Mucosa of descending colon (tissue), 3 donors: ENCODE measurements at regions not wholly inside any gene's neighbourhood (a gene's known extent, or its start where the extent isn't known, plus 50 kb on each side); places are given as distances from the start of the nearest gene placed in this dataset.
"Not testable (repeated sequence)": the region's sequence is repeated elsewhere in the genome, so short reads cannot be mapped to it uniquely, and the experiment has no call there.

Source experiments
- ATAC-seq: fragments of 200-7000 bp; cut with Tn5 transposase; one replicate; pipeline ENCODE4 v1.9.1; 2020; ENCODE audit warnings: mild to moderate bottlenecking, moderate library complexity
- DNase-seq, 3 donors: peaks; one replicate each; pipeline ENCODE4 v3.0.0-alpha.2; 2020
- H3K36me3 ChIP-seq: fragments of 200-600 bp; one replicate; pipeline ENCODE4 v1.8.0; 2021; ENCODE audit warnings: low read depth, mild to moderate bottlenecking
- H3K4me1 ChIP-seq: fragments of 200-600 bp; one replicate; pipeline ENCODE4 v1.8.0; 2021; ENCODE audit warnings: low read depth, mild to moderate bottlenecking
- H3K4me3 ChIP-seq: fragments of 200-600 bp; one replicate; pipeline ENCODE4 v1.8.0; 2021; ENCODE audit warnings: mild to moderate bottlenecking
- H3K9me3 ChIP-seq: fragments of 200-600 bp; one replicate; pipeline ENCODE4 v1.8.0; 2021; ENCODE audit warnings: mild to moderate bottlenecking
- intact Hi-C, 2 donors: fragments of 100-400 bp; cut with DNase I in 1 of 2; cut with micrococcal nuclease in 1 of 2; formaldehyde crosslinking; loops; one replicate each; pipeline versions ENCODE4 v1.11.0 to v1.11.1; 2022; cut with DNase I, micrococcal nuclease
- TF ChIP-seq, protein P1 (sequence below): fragments of 200-600 bp; IDR thresholded peaks from one replicate; pipeline ENCODE4 v1.8.0; 2022; ENCODE audit warnings: antibody characterized with exemption, mild to moderate bottlenecking
- donor health status: DM: no; HTN: no; CAD: no; lungs with moderate emphysema.
- donor health status: DM: no; HTN: no; CAD: no.
- donor health status: DM: no; HTN: yes; CAD: no.

DNA sequence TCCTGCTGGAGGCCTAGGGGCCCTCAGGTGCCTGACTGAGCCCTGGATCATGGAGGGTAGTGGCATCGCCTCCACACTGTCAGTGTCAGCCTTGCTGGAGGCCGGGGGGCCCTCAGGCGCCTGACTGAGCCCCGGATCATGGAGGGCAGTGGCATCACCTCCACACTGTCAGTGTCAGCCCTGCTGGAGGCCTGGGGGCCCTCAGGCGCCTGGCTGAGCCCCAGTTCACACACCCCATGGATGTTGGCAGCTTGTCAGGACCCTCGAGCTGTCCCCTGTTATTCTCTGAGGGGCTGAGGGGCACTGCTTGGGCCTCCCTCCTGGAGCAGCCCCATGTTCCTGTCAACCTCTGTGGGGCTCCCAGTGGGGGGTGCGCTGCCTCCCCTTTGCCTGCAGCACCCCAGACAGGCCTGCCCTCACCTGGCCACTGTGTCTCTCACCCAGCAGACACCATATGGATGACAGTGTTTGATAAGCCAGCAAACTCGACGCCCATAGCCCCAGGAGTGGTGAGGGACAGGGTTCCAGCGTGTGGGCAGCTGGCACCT, 197.6 kb downstream of the LIPI start:
- intact Hi-C loops: no loop called here
- no peak for DNase-seq
- TF ChIP-seq, protein P1, sequence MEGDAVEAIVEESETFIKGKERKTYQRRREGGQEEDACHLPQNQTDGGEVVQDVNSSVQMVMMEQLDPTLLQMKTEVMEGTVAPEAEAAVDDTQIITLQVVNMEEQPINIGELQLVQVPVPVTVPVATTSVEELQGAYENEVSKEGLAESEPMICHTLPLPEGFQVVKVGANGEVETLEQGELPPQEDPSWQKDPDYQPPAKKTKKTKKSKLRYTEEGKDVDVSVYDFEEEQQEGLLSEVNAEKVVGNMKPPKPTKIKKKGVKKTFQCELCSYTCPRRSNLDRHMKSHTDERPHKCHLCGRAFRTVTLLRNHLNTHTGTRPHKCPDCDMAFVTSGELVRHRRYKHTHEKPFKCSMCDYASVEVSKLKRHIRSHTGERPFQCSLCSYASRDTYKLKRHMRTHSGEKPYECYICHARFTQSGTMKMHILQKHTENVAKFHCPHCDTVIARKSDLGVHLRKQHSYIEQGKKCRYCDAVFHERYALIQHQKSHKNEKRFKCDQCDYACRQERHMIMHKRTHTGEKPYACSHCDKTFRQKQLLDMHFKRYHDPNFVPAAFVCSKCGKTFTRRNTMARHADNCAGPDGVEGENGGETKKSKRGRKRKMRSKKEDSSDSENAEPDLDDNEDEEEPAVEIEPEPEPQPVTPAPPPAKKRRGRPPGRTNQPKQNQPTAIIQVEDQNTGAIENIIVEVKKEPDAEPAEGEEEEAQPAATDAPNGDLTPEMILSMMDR: no peak
- Histone ChIP-seq H3K9me3 (no peaks in the 10 kb centered on the region), H3K4me1 (no peaks in the 10 kb centered on the region), H3K4me3 (no peak overlapping the region), H3K36me3 (no peaks in the 10 kb centered on the region)
- no peak for ATAC-seq

- TF ChIP-seq, protein P1: no peak
- no peak for DNase-seq
- intact Hi-C loops: no loop called here
- Histone ChIP-seq H3K36me3 (no peaks in the 10 kb centered on the region), H3K4me3 (no peak overlapping the region), H3K4me1 (no peaks in the 10 kb centered on the region), H3K9me3 (no peaks in the 10 kb centered on the region)
- no peak for ATAC-seq
Measured at GRCh38 chr21:14012409-14012808, 198.3 kb downstream of the LIPI start.

DNA sequence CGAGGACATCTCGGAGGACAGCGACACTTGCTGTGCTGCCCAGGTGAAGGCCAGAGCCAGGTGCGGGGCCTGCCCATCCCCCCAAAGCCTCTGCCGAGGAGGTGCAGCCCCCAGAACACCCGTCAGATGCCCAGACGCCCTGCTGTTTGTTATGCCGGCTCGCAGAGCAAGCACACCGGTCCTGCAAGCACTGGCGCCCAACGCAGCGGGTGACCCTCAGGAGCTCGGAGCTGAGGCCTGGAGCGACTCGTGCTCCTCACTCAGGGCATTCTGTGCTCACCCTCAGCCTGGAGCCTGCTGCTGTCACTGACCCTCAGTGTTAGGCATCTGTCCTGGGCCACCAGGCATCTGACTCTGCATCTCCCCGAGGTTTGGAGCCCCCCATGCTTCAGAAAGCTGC, 199.0 kb downstream of the LIPI start:
- ATAC-seq, intact Hi-C loops, DNase-seq: not testable (repeated sequence)

DNA sequence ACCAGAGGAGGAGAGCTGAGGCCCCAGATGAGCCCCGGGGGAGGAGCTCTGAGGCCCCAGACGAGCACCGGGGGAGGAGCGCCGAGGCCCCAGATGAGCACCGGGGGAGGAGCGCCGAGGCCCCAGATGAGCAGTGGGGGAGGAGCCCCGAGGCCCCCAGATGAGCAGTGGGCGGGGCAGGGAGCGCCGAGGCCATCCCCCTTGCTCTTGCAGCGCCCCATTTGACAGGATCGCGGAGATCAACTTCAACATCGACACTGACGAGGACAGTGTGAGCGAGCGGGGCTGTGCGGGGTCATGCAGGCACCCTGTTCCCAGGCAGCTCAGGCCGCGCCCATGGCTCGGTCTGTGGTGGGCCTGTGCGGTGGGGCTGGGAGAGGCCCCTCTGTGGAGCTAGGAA, 199.6 kb downstream of the LIPI start:
- H3K4me1 ChIP-seq, intact Hi-C loops, ATAC-seq, H3K36me3 ChIP-seq, H3K4me3 ChIP-seq, DNase-seq, H3K9me3 ChIP-seq: not testable (repeated sequence)

More for the DNA sequence above, 199.0 kb downstream of the LIPI start:
- not testable (repeated sequence) for H3K4me3 ChIP-seq, H3K36me3 ChIP-seq, H3K4me1 ChIP-seq, H3K9me3 ChIP-seq

DNA sequence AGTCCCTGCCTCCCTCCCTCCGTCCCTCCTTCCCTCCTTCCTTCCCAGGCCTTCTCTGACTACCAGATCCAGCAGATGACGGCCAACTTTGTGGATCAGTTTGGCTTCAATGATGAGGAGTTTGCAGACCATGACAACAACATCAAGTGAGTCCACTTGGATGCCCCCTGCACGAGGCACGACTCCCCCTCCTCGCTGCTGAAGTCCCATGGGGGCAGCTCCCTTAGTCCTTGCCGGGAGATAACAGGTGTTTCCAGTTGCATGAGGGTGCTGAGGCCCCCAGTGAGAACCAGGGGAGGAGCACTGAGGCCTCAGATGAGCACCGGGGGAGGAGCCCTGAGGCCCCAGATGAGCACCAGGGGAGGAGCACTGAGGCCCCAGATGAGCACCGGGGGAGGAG, 200.0 kb downstream of the LIPI start:
- ATAC-seq: no peak
- TF ChIP-seq, protein P1: no peak
- Histone ChIP-seq H3K4me1 (no peaks in the 10 kb centered on the region), H3K9me3 (no peaks in the 10 kb centered on the region), H3K4me3 (no peak overlapping the region), H3K36me3 (no peaks in the 10 kb centered on the region)
- no peak for DNase-seq
- intact Hi-C loops: no loop called here

DNA sequence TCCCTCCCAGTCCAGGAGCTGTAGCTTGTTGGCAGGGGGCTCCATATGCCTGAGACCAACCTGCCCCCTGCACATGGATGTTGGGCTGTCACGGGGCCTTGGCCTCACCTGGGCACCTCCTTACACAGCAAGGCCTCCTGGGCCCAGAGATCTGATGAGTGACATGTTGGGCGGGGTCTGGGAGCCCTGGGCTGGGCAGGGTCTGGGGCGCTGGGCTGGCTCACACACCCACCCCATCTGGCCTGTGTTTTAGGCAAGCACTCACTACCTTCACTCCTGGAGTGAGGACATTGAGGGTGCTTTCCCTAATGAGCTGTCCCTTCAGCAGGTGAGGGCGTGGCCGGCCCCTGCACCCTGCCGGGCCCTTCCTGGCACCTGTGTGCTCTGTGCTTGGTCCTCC, 200.8 kb downstream of the LIPI start:
- H3K4me1 ChIP-seq, DNase-seq, H3K4me3 ChIP-seq, H3K9me3 ChIP-seq, intact Hi-C loops, H3K36me3 ChIP-seq, ATAC-seq: not testable (repeated sequence)

GRCh38 chr21:14009238-14009981, 201.3 kb downstream of the LIPI start:
- intact Hi-C loops: not testable (repeated sequence)
- peak; percentile 5 for ATAC-seq

GRCh38 chr21:14008436-14008835, 202.3 kb downstream of the LIPI start:
- ATAC-seq, H3K4me1 ChIP-seq, H3K9me3 ChIP-seq, intact Hi-C loops, DNase-seq, H3K4me3 ChIP-seq, H3K36me3 ChIP-seq: not testable (repeated sequence)

More at GRCh38 chr21:14009238-14009981, 201.3 kb downstream of the LIPI start:
- not testable (repeated sequence) for H3K9me3 ChIP-seq, H3K4me1 ChIP-seq, H3K36me3 ChIP-seq, DNase-seq, H3K4me3 ChIP-seq

GRCh38 chr21:14008006-14008405, 202.7 kb downstream of the LIPI start:
- intact Hi-C loops, H3K4me3 ChIP-seq, H3K9me3 ChIP-seq, ATAC-seq, DNase-seq, H3K36me3 ChIP-seq, H3K4me1 ChIP-seq: not testable (repeated sequence)

DNA sequence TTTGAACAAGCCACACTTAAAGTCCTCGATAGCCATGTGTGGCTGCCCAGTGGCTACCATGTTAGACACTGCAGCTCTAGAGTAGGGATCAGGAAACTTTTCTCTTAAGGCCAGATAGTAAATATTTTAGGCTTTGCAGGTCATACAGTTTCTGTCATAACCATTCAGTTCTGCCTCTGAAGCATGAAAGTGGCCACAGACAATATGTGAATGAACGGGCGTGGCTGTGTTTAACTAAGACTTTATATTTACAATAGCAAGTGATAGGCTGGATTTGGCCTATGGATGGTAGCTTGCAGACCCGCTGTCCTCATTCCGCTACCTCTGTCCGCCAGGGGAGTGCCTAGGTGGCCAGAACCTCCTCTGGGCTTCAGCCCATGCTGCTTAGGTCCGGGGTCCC, 204.6 kb downstream of the LIPI start:
- H3K36me3 ChIP-seq, H3K4me3 ChIP-seq, H3K4me1 ChIP-seq, DNase-seq, H3K9me3 ChIP-seq, intact Hi-C loops: not testable (repeated sequence)
- ATAC-seq: peak; percentile 16

DNA sequence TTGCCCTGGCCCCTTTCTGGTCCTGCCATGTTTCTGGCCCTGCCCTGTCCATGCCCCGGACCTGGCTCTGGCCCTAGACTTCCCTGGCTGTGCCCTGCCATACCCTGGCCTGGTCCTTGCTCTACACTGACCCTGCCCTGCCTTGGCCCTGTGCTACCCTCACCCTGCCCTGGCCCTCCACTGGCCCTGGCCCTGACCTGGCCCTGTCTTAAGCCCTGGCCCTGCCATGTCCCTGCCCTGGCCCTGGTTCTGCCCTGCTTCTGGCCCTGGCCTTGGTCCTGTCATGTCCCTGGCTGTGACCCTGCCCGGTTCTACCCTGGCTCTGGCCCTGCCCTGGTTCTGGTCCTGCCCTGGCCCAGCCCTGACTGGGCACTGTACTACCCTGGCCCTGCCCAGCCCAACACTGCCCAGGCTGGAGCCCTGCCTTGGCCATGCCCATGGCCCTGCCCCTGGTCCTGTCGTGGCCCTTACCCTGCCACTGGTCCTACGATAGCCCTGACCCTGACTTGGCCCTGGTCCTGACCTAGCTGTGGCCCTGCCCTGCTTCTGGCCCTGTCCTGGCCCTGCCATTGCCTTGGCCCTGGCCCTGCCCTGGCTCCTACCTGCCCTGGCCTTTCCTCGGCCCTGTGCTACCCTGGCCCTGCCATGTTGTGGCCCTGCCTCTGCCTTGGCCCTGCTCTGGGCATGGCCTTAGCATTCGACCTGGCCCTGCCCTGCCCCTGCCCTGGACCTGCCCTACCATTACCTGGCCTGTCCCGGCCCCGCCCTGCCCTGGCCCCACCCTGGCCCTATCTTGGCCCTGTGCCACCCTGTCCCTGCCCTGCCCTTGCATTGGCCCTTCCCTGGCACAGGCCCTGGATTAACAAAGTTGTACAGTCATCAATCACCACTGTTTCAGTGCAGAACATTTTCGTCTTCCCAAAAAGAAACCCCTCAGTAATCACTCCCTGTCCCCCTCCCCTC, 223.5 kb downstream of the LIPI start:
- H3K36me3 ChIP-seq, H3K9me3 ChIP-seq, intact Hi-C loops, H3K4me1 ChIP-seq, H3K4me3 ChIP-seq: not testable (repeated sequence)
- ATAC-seq: peak; percentile 86
- DNase-seq: peak; percentile 62 to 88 (median 70)
